Umbilical cord (tissue), 1 donor: ENCODE measurements at regions not wholly inside any gene's neighbourhood (a gene's known extent, or its start where the extent isn't known, plus 50 kb on each side); places are given as distances from the start of the nearest gene placed in this dataset.

Experiments used
- DNase-seq: peaks from one replicate; pipeline ENCODE4 v3.0.0-alpha.2; 2015; ENCODE audit warnings: low spot score

DNA sequence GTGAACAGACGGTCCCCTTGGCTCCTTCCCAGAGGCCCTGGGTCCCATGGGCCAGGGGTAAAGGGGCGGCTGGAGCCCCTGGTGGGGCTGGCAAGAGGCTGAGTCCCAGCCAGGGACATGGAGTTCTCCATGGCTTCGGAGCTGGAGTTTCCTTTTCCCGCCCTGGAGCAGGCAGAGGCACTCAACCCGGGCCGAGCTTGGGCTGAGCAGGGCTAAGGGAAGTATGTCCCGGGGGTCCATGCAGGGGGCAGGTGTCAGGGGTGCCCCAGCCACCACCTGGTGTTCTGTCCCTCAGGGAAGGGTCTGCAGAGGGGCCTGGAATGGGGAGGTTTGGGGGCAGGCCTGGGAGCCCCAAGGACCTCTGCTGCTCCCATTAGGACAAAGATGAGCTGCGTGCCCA, 54.0 kb upstream of the TPM4 start:
- DNase-seq: no peak

DNA sequence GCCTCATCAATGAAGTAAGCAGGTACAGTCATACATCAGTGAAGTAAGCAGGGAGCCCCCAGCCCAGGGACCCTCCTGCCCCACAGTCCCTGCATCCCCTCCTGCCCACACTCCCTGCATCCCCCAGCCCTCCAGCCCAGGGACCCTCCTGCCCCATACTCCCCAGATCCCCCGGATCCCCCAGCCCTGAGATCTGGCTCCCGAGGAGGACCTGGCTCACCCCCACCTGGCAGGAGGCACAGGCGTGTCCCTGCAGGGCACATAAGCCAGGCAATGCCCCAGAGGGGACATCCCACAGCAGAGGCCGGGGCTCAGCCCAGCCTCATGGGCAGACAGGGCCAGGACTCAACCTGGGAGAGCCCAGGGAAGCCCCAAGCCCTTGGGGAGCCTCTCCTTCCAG, 53.6 kb upstream of the TPM4 start:
- no peak for DNase-seq

DNA sequence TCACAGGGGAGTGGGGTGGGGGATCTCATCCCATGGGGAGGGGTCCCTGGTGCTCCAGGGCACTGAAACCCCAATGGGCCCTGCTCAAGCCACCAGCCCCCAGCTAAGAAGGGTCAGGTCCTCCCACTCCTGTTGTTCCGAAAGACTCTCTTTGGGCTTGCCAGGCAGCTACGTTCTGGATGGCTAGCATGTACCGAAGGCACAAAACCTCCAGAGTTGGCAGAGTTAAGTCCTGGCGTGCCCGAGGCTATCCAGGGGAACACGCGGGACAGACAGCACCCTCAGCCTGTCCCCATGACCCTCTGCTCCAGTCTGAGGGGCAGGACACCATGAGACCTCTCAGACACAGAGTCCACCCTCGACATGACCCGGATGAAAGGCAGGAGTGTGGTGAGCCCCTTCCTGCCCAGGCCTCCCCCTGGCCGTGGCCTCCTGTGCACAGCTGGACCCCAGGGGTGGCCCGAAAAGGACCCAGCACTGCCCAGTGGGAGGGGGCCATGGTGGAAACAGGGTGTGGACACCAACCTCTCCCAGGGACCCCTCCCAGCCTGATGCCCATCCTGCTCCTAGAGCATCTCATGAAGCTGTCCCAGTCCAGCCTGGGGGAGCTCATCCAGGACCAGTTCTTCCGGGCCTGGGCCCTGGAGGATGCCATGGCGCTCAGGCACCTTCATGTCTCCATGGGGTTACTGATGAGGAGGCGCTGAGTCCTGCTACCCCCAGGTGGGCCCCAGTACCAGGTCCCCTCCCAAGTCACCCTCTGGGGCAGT, 53.0 kb upstream of the TPM4 start:
- no peak for DNase-seq

DNA sequence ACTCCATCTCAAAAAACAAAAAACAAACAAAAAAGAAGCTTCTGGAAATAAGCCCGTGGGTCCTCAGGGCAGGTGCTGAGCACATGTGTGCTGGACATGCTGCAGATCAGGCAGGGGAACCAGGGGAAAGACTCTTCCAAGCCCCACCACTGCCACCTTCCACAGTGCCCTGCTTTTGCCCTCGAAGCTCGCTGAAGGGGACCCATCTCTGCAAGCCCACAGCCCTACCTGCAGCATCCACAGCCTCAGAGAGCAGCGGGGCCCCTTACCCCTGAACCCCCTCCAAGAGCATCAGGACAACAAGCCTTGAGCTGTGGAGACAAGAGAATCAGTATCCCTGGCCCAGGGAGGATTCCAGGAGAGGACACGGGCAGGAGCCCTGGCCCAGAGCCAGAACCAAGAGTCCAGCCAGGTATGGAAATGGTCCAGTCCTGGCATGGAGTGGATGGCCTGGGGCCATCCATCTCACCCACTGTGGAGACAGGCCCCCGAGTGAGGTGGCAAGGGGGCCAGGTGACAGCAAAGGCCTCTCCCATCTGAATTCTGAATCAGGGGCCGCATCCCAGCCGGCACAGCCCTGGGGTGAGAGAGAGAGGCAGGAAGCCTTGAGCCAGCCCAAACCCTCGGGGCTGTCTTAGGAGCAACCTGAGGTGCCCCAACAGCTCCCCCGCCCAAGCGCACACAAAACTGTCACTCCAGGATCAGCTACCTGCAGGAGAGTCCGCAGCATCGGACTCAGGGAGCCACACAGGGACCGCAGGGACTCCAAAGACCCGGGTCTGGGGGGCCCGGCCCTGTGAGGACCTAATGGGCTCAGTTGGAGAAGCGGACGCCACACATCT, 51.8 kb upstream of the TPM4 start:
- no peak for DNase-seq

DNA sequence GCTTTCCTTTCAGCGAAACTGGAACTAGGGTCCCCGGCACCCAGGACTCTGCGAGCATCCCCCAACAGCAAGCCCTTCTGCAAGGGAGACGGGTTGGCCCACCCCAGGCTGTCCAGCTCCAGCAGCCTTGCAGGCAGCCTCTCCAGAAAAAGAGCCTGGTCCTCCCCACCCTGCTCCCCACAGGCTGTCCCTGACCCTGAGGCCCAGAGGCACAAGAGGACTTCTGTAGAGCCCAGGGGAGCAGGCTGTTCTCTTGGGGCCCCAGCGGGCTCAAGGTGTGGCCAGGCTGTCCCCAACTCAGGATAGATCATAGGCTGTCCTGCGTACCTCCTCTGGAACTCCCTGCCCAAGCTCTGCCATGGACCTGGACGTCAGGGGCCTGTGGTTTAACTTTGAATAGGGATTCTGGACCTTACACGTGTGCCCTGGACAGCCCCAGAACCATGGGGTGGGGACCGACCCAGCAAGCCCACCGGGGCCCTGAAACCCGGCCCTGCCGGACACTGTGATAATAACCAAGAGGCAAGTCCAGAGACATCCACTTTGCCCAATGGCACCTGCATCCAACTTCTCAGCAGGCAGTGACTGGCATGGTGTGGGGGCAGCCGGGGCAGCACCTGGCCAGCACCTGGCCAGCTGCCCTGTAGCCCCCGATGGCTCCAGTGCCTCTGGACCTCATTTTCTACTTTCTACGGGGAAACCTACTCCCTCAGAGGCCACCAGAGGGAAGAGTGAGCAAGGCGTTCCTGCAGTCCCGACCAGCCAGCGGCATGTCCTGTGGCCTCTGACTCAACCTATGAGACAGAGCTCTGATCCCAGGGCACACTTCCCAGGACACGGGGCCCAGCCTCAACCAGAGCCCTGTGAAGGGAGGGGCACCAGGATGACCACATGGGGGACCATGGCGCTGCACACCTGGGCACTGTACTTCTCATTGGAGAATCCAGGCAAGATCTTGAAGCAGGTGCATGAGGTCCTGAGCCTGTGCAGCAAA, 50.9 kb upstream of the TPM4 start:
- peak; percentile 47 for DNase-seq

DNA sequence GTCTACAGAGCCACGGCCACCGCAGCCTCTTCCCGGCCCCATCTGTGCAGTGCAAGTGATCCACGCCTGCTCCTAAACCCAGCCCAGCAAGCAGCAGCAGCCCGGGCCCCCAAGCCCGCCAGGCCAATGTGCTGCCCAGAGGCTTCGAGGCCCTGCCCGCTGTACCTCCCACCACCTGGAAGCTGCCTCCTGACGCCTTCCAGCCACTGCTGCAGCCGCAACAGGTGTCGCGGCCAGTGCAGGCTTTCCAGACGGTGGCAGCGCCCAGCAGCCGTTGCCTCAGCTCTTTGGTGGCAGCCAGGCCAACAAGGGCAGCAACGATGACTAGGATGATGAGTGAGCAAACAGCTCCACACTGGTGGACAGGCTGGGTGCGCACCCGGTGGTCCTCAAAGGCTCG, 50.2 kb upstream of the TPM4 start:
- DNase-seq: no peak
